ENCODE measurements at regions not wholly inside any gene's neighbourhood (a gene's known extent, or its start where the extent isn't known, plus 50 kb on each side); places are given as distances from the start of the nearest gene placed in this dataset.
A peak's percentile ranks its signal among the peaks of the same experiment; 100 is the strongest.

DNA sequence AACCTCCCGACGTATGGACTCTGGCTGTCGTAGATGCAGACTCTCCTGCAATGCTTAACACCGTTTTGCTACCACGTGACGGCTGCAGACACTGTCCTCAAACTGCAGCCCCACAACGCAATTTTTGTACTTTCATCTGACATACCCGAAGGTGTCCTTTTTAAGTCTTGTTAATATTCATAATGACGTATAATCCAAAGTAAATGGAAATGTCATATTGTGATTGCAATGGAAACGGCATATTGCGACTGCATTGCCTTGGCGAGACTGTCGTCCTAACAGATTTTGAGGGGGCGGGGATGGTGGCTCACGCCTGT, 79.3 kb upstream of the TBC1D3K start:
- H3K27me3 ChIP-seq (replicated peaks; ENCODE audit: insufficient read depth, low read depth, low read length, poor library complexity), result no peaks in the 10 kb centered on the region
- TF ChIP-seq EZH2 (IDR thresholded peaks at IDR 0.05; ENCODE audit: borderline replicate concordance, low read depth, low read length, poor library complexity, severe bottlenecking), result no peak
- TF ChIP-seq, protein P1, sequence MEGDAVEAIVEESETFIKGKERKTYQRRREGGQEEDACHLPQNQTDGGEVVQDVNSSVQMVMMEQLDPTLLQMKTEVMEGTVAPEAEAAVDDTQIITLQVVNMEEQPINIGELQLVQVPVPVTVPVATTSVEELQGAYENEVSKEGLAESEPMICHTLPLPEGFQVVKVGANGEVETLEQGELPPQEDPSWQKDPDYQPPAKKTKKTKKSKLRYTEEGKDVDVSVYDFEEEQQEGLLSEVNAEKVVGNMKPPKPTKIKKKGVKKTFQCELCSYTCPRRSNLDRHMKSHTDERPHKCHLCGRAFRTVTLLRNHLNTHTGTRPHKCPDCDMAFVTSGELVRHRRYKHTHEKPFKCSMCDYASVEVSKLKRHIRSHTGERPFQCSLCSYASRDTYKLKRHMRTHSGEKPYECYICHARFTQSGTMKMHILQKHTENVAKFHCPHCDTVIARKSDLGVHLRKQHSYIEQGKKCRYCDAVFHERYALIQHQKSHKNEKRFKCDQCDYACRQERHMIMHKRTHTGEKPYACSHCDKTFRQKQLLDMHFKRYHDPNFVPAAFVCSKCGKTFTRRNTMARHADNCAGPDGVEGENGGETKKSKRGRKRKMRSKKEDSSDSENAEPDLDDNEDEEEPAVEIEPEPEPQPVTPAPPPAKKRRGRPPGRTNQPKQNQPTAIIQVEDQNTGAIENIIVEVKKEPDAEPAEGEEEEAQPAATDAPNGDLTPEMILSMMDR (conservative IDR thresholded peaks at IDR 0.05; ENCODE audit: low read depth, low read length), result 0 out of 2 replicates have a peak, but pooled peaks have one; percentile 1
- BruUV-seq (replicated peaks), result no TSS peak
- no peaks in the 10 kb centered on the region for H3K36me3 ChIP-seq (ENCODE audit: insufficient read depth, low read length, poor library complexity, severe bottlenecking)
- H3K4me3 ChIP-seq (ENCODE audit: low read depth, low read length, poor library complexity, severe bottlenecking), result no peak overlapping the region
- no peaks in the 10 kb centered on the region for H3K4me1 ChIP-seq (ENCODE audit: insufficient read depth, low read length, poor library complexity, severe bottlenecking)
- no peak overlapping the region for H3K27ac ChIP-seq (ENCODE audit: low read depth, low read length, poor library complexity, severe bottlenecking)
- H3K9me3 ChIP-seq (ENCODE audit: low read depth, low read length, poor library complexity, severe bottlenecking), result no peaks in the 10 kb centered on the region
- ChIA-PET POLR2A (ENCODE audit: low non-redundant PET) (no interaction called here), CTCF (no interaction called here)
- intact Hi-C loops (cut with micrococcal nuclease; ENCODE audit: unreplicated experiment), result no loop called here
- DNase-seq (ENCODE audit: low spot score), result no peak

DNA sequence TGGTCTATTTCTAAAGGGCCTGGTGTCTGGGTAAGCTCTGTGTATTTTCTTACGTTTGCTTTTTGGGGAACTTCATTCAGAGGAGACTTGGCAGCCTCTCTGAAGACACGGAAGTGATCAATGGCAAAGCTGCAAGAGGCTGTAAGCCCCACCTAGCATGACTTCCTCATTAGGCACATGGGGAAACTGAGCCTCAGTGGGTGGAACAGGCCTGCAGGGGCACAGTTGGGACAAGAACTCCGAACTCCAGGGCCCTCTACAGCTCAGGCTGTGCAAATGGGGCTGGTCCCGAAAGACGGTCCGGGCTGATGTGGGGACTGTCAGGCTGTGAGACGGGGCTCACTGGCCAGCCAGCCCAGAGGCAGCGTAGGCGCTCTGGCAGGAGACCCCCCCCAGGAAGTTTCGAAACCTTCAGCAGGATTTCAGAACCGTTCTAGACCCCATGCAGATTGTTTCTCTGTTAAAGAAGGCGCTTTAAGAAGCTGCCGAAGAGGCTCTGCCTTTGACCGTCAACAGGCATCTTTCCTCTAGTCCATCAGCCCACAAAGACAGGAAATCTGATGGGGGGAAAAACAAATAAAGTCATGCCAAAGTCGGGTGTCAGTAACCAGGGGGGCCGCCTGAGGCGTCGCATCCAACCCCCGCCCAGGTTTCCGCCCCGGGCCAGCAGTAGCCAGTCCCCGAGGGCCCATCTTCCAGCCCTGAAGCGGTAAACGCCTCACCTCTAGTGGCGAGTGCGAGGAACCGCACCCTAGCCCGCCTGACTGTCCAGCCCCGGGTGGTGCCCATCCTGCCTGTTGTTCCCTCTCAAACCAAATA, 79.8 kb upstream of the TBC1D3K start:
- DNase-seq (ENCODE audit: low spot score), result peak; percentile 3
- POLR2A ChIA-PET (ENCODE audit: low non-redundant PET), result no interaction called here

DNA sequence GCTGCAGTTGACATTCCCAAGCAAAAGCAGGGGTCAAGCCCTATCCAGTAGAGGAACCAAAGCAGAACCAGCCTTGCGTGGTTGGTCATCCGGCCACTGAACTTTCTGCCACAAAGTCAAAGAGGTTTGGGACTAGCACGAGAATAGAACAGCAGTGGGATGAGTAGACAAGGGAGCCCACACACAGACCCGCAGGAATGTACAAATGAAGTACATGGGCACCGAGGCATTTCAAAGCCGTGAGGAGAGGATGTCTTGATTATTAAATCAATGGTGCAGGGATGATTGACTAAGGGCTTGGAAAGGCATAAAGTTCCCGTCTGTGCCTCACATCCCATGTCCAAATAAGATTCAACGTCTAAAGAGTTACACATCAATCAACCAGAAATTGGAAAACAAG, 81.8 kb upstream of the TBC1D3K start:
- Histone ChIP-seq H3K4me3 (ENCODE audit: low read depth, low read length, poor library complexity, severe bottlenecking) (no peak overlapping the region), H3K27ac (ENCODE audit: low read depth, low read length, poor library complexity, severe bottlenecking) (no peak overlapping the region), H3K27me3 (replicated peaks; ENCODE audit: insufficient read depth, low read depth, low read length, poor library complexity) (no peaks in the 10 kb centered on the region), H3K36me3 (ENCODE audit: insufficient read depth, low read length, poor library complexity, severe bottlenecking) (no peaks in the 10 kb centered on the region), H3K9me3 (ENCODE audit: low read depth, low read length, poor library complexity, severe bottlenecking) (no peaks in the 10 kb centered on the region), H3K4me1 (ENCODE audit: insufficient read depth, low read length, poor library complexity, severe bottlenecking) (no peaks in the 10 kb centered on the region)
- no peak for TF ChIP-seq EZH2 (IDR thresholded peaks at IDR 0.05; ENCODE audit: borderline replicate concordance, low read depth, low read length, poor library complexity, severe bottlenecking)
- TF ChIP-seq, protein P1 (conservative IDR thresholded peaks at IDR 0.05; ENCODE audit: low read depth, low read length), result no peak
- no peak for DNase-seq (ENCODE audit: low spot score)
- intact Hi-C loops (cut with micrococcal nuclease; ENCODE audit: unreplicated experiment), result no loop called here
- CTCF ChIA-PET, result no interaction called here
- BruUV-seq (replicated peaks), result no TSS peak
- POLR2A ChIA-PET (ENCODE audit: low non-redundant PET), result no interaction called here

More for the DNA sequence above, 79.8 kb upstream of the TBC1D3K start:
- Histone ChIP-seq H3K4me3 (ENCODE audit: low read depth, low read length, poor library complexity, severe bottlenecking) (no peak overlapping the region), H3K4me1 (ENCODE audit: insufficient read depth, low read length, poor library complexity, severe bottlenecking) (no peaks in the 10 kb centered on the region), H3K9me3 (ENCODE audit: low read depth, low read length, poor library complexity, severe bottlenecking) (no peaks in the 10 kb centered on the region), H3K27me3 (replicated peaks; ENCODE audit: insufficient read depth, low read depth, low read length, poor library complexity) (no peaks in the 10 kb centered on the region), H3K36me3 (ENCODE audit: insufficient read depth, low read length, poor library complexity, severe bottlenecking) (no peaks in the 10 kb centered on the region), H3K27ac (ENCODE audit: low read depth, low read length, poor library complexity, severe bottlenecking) (no peak overlapping the region)
- TF ChIP-seq, protein P1 (conservative IDR thresholded peaks at IDR 0.05; ENCODE audit: low read depth, low read length), result peak; percentile 43
- TF ChIP-seq EZH2 (IDR thresholded peaks at IDR 0.05; ENCODE audit: borderline replicate concordance, low read depth, low read length, poor library complexity, severe bottlenecking), result no peak
- intact Hi-C loops (cut with micrococcal nuclease; ENCODE audit: unreplicated experiment), result no loop called here
- CTCF ChIA-PET, result interaction anchor here (0.6 kb wide), 1 partner anchor 628 kb away, joined by 11 read pairs; no protein-coding TSS in a partner anchor
- BruUV-seq (replicated peaks), result no TSS peak

All from A673 (cell line).